Gastroesophageal sphincter (tissue), 4 donors: ENCODE measurements at regions not wholly inside any gene's neighbourhood (a gene's known extent, or its start where the extent isn't known, plus 50 kb on each side); places are given as distances from the start of the nearest gene placed in this dataset.
A peak's percentile ranks its signal among the peaks of the same experiment; 100 is the strongest.
"Not testable (repeated sequence)": the region's sequence is repeated elsewhere in the genome, so short reads cannot be mapped to it uniquely, and the experiment has no call there.

ENCODE experiments used
- ATAC-seq: fragments of 150-250 bp; one replicate; pipeline ENCODE4 v1.9.1; 2016; ENCODE audit warnings: mild to moderate bottlenecking, moderate library complexity
- H3K27ac ChIP-seq, 4 donors: fragments of 200-600 bp; sonication (generic) in 3 of 4; 1 replicate in 3 of 4; 2 replicates in 1 of 4; pipeline ENCODE4 v1.5.1; 2016 to 2019
- H3K27me3 ChIP-seq: fragments of 200-600 bp; sonication (generic); one replicate; pipeline ENCODE4 v1.5.1; 2019
- H3K36me3 ChIP-seq, 2 donors: fragments of 200-600 bp; sonication (generic); one replicate each; pipeline ENCODE4 v1.5.1; 2019; ENCODE audit warnings: control low read depth in 1 of 2
- H3K4me1 ChIP-seq, 3 donors: fragments of 200-600 bp; sonication (generic); 1 replicate in 2 of 3; 2 replicates in 1 of 3; pipeline ENCODE4 v1.5.1; 2016 to 2019; ENCODE audit warnings: control low read depth in 2 of 3
- H3K4me3 ChIP-seq, 2 donors: fragments of 200-600 bp; sonication (generic); one replicate each; pipeline ENCODE4 v1.5.1; 2019; ENCODE audit warnings: mild to moderate bottlenecking in 1 of 2, moderate library complexity in 1 of 2
- H3K9me3 ChIP-seq, 3 donors: fragments of 200-600 bp; sonication (generic); one replicate each; pipeline ENCODE4 v1.5.1; 2017 to 2019; ENCODE audit warnings: control low read depth in 2 of 3
- EP300 ChIP-seq: sonication (generic); formaldehyde crosslinking; IDR thresholded peaks from one replicate; pipeline ENCODE4 v1.6.1; 2017; ENCODE audit warnings: antibody characterized with exemption, mild to moderate bottlenecking
- POLR2A ChIP-seq, 2 donors: fragments of 450-650 bp; IDR thresholded peaks; one replicate each; pipeline ENCODE4 v1.6.1; 2017; ENCODE audit warnings: antibody characterized with exemption in 2 of 2, mild to moderate bottlenecking in 2 of 2, moderate library complexity in 1 of 2
- POLR2AphosphoS5 ChIP-seq: sonication (generic); formaldehyde crosslinking; IDR thresholded peaks from one replicate; pipeline ENCODE4 v1.6.1; 2017; ENCODE audit warnings: antibody characterized with exemption
- WGBS, 2 donors: methylation state at CpG; one replicate each; pipeline ENCODE4 v1.1.5; 2018; ENCODE audit warnings: low coverage in 1 of 2; 5-methylcytosine and 5-hydroxymethylcytosine counted together
- TF ChIP-seq, protein P1 (sequence below), 4 experiments: fragments of 200-600 bp in 2 of 4; fragments of 450-650 bp in 2 of 4; sonication (generic) in 1 of 4; IDR thresholded peaks; one replicate each; pipeline ENCODE4 v1.5.1; 2017 to 2019; ENCODE audit warnings: antibody characterized with exemption in 4 of 4, mild to moderate bottlenecking in 2 of 4, moderate library complexity in 2 of 4

DNA sequence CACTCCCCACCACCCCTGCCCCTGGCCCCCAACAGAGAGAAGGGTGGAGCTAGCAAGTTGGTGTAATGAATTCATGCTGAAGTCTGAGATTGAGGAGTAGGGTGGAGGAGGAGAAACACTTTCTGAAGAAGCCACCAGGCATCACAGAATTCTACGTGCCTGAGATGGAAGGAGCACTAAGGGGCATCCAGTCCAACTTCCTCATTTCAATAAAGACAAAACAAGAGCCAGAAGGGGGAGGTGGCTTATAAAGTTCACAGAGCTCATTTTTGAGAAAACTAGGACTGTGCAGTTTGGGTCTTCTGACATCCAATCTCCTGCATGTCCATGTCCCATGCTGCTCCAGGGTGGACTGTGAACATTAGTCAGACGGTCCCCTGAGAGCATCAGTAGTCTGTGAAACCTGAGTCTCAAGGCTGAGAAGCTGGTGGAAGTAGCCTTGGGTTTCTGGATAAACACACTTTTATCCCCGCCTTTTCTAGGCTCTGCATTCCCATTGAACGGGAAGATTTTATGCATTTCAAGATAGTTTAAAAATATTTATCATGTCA, 77.7 kb downstream of the TRIM43 start:
- ATAC-seq, result no peak
- 62 to 74% methylated on average over 3 of the region's 4 CpGs for WGBS, 2 donors
- H3K27me3 ChIP-seq, result no peaks in the 10 kb centered on the region
- no peaks in the 10 kb centered on the region for H3K36me3 ChIP-seq
- H3K9me3 ChIP-seq, result no peaks in the 10 kb centered on the region
- H3K4me3 ChIP-seq, result no peak overlapping the region
- H3K27ac ChIP-seq, result no peak overlapping the region
- TF ChIP-seq POLR2AphosphoS5 (no peak), POLR2A (IDR thresholded peaks at IDR 0.05) (no peak), EP300 (no peak)
- TF ChIP-seq, protein P1, sequence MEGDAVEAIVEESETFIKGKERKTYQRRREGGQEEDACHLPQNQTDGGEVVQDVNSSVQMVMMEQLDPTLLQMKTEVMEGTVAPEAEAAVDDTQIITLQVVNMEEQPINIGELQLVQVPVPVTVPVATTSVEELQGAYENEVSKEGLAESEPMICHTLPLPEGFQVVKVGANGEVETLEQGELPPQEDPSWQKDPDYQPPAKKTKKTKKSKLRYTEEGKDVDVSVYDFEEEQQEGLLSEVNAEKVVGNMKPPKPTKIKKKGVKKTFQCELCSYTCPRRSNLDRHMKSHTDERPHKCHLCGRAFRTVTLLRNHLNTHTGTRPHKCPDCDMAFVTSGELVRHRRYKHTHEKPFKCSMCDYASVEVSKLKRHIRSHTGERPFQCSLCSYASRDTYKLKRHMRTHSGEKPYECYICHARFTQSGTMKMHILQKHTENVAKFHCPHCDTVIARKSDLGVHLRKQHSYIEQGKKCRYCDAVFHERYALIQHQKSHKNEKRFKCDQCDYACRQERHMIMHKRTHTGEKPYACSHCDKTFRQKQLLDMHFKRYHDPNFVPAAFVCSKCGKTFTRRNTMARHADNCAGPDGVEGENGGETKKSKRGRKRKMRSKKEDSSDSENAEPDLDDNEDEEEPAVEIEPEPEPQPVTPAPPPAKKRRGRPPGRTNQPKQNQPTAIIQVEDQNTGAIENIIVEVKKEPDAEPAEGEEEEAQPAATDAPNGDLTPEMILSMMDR (IDR thresholded peaks at IDR 0.05), result no peak
- no peaks in the 10 kb centered on the region for H3K4me1 ChIP-seq

DNA sequence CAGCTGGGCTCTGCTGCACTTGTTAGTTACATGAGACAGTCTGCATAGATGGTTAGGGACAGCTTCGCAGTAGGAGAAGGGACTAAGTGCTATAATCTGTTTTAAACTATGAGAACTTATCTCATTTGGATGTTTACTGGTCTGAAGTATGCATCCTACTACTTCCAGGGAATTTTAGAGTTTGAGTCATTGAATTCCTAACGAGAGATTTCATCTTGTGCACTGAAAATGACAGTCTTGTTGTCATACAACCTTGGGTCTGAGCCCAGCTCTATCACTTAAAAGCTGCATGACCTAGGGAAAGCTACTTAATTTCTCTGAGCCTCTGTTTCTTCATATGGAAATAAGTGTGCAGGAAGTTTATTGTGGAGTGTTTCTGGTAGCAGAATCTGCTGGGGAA, 78.4 kb downstream of the TRIM43 start:
- H3K36me3 ChIP-seq, result no peaks in the 10 kb centered on the region
- no peaks in the 10 kb centered on the region for H3K4me1 ChIP-seq
- peak; percentile 26 for ATAC-seq
- no peaks in the 10 kb centered on the region for H3K9me3 ChIP-seq
- WGBS, 2 donors, result 19 to 50% methylated on average over 1 to 2 of the region's 2 CpGs
- TF ChIP-seq, protein P1 (IDR thresholded peaks at IDR 0.05), result no peak
- TF ChIP-seq POLR2AphosphoS5 (no peak), EP300 (no peak), POLR2A (IDR thresholded peaks at IDR 0.05) (no peak)
- H3K27ac ChIP-seq, result no peak overlapping the region
- H3K4me3 ChIP-seq, result no peak overlapping the region
- H3K27me3 ChIP-seq, result no peaks in the 10 kb centered on the region

DNA sequence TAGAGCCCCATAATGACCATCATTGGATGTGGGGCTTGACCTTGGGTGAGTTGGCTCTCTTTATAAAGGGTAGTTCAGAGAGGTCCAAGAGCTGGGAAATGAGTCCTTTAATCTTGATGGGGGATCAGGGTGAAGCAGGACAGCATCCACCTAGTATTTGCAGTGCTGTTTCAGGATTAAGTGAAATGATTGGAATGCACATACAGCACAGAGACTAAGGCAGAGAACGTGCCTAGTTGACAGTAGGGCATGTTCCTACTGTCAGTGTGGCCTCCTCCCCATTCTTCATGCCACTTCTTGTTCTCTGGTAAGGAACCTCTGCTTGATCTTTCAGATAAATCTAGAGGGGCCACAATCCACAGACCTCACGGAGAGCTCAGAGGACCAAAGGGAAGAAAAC, 78.9 kb downstream of the TRIM43 start:
- Histone ChIP-seq H3K27me3 (no peaks in the 10 kb centered on the region), H3K27ac (no peak overlapping the region), H3K4me3 (no peak overlapping the region), H3K36me3 (no peaks in the 10 kb centered on the region), H3K9me3 (no peaks in the 10 kb centered on the region), H3K4me1 (no peaks in the 10 kb centered on the region)
- no peak for TF ChIP-seq POLR2AphosphoS5
- TF ChIP-seq, protein P1 (IDR thresholded peaks at IDR 0.05), result no peak
- TF ChIP-seq POLR2A (IDR thresholded peaks at IDR 0.05), result no peak
- TF ChIP-seq EP300, result no peak
- no peak for ATAC-seq
- 64 to 75% methylated on average over 2 of the region's 2 CpGs for WGBS, 2 donors

DNA sequence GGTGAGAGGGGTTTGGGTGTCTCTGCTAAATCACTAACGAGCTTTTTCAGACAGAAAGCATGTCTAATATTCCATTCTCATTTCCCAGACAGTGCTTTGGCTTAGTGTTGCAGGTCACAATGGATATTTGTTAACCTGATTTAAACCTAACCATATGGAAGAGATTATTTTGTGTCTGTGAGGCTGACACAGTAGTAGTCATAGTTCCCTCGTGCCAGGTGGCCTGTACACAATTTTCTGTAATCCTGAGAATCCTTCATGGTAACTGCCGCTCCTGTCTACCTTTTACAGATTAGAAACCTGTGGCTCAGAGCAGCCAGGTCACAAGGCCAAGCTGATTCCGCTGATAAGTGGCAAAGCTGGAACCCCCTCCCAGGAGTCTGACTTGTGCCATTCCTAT, 79.4 kb downstream of the TRIM43 start:
- not testable (repeated sequence) for H3K27me3 ChIP-seq, H3K27ac ChIP-seq, H3K4me1 ChIP-seq, H3K4me3 ChIP-seq, H3K36me3 ChIP-seq, H3K9me3 ChIP-seq, ATAC-seq
- WGBS, 2 donors, result 80 to 85% methylated on average over 3 of the region's 4 CpGs

DNA sequence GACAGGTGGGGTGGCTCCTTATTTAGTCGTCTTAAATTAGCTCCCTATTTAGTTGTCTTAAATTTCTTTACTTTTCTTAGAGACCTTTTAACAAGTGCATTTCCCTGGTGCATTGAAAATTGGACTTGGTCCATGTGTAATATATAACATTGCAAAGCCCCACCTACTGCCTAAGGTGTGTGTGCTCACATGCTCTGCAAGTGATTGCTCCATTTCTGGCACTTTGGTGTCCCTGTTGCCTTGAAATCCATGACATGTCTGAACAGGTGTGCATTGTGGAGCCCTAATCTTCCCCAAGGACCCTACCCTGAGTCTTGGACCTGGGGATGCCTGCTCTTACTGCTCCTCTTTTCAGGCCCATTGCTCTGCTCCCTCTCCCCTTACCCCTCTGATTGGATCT, 80.2 kb downstream of the TRIM43 start:
- not testable (repeated sequence) for H3K36me3 ChIP-seq, H3K4me3 ChIP-seq, H3K4me1 ChIP-seq, ATAC-seq, H3K27ac ChIP-seq, H3K27me3 ChIP-seq, H3K9me3 ChIP-seq
- 83% methylated on average over 1 of the region's 1 CpG for WGBS, 2 donors

DNA sequence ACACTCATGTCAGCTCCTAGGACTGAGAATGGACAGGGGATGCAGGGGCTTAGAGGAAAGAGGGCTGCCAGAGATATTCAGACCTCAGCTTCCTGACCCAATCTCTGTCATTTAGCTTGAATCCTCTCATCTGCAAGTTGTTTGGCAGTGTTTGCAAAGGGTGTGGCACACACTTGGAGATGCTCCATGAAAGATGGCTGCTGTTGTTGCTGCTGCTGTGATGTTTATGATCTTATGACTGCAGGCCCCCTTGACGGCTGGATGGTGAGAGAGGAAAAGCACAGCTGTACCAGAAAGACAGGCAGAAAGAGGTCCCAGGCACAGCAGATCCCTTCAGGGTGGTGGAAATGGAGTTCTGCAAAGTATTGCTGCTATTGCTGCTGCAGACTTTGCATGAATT, 80.7 kb downstream of the TRIM43 start:
- not testable (repeated sequence) for H3K9me3 ChIP-seq, H3K4me1 ChIP-seq, H3K4me3 ChIP-seq, H3K36me3 ChIP-seq, H3K27ac ChIP-seq, H3K27me3 ChIP-seq, ATAC-seq
- WGBS, 2 donors, result no CpG with 5 or more reads among the region's 1 CpG

DNA sequence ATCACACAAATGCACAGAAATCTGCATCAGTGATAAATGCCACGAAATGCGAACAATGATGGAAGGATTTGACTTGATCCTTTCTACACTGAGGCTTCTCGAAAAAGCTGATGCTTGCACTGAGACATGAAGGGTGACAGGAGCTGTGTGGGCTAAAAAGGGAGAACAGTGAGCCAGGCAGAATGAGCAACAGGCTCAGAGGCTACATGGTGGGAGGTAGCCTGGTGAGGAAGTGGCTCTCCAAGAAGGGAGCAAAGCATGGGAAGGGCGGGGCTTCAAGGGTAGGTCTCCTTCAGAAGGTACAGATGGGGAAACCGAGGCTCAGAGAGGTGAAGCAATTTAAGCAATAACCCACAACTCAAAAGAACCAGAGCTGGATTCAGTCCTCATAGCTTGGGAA, 82.4 kb downstream of the TRIM43 start:
- TF ChIP-seq EP300, result no peak
- TF ChIP-seq, protein P1 (IDR thresholded peaks at IDR 0.05), result no peak
- TF ChIP-seq POLR2AphosphoS5, result no peak
- no peak for ATAC-seq
- no peaks in the 10 kb centered on the region for H3K9me3 ChIP-seq
- 79% methylated on average over 5 of the region's 5 CpGs; no CpG with 5 or more reads in 1 of the 2 donors for WGBS, 2 donors
- H3K4me3 ChIP-seq, result no peak overlapping the region
- H3K27ac ChIP-seq, result no peak overlapping the region
- H3K27me3 ChIP-seq, result no peaks in the 10 kb centered on the region
- no peaks in the 10 kb centered on the region for H3K4me1 ChIP-seq
- H3K36me3 ChIP-seq, result no peaks in the 10 kb centered on the region

DNA sequence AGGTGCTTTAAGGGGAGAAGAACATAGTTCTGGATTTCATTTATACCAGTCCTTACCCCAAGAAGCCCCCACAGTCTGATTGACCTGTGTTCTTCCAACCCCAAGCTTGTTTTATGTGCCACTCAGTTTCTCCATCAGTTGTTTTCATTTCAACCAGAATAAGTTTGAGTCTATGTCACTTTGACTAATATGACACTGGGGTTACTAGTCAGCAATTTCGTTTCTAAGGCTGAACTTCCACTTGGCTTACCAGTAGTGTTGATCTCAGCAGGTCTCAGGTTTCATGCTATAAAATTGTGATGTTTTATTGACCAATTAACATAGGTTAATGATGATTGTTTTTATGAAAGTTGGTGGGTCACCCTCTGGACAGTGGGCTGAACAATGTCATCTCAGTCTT, 84.8 kb downstream of the TRIM43 start:
- 10 to 50% methylated on average over 1 of the region's 1 CpG for WGBS, 2 donors
- H3K27ac ChIP-seq, H3K27me3 ChIP-seq, H3K4me1 ChIP-seq, H3K36me3 ChIP-seq, H3K9me3 ChIP-seq, ATAC-seq, H3K4me3 ChIP-seq: not testable (repeated sequence)
